ENCODE measurements at regions not wholly inside any gene's neighbourhood (a gene's known extent, or its start where the extent isn't known, plus 50 kb on each side); places are given as distances from the start of the nearest gene placed in this dataset. TPM values are rescaled to one million over a fixed set of nuclear protein-coding genes. Genes with fewer than 3 reads are reported as not detected.

GRCh38 chr7:17247357-17247756 lies 51.1 kb upstream of the AHR start:
- DNase-seq: no peak
- Histone ChIP-seq H3K4me1 (ENCODE audit: insufficient read depth) (no peaks in the 10 kb centered on the region), H3K27me3 (peaks cover 2% of the 10 kb centered on the region), H3K36me3 (no peaks in the 10 kb centered on the region), H3K4me3 (no peak overlapping the region), H3K27ac (no peak overlapping the region), H3K9me3 (no peaks in the 10 kb centered on the region)
- 89 to 96% (median 93%) methylated on average over 6 of the region's 6 CpGs for WGBS, 3 donors
- intact Hi-C loops (cut with DNase I): no loop called here
- no peak for TF ChIP-seq POLR2A (IDR thresholded peaks at IDR 0.05)
- TF ChIP-seq EP300 (IDR thresholded peaks at IDR 0.05): no peak
- TF ChIP-seq CTCF (IDR thresholded peaks at IDR 0.05): no peak

- Histone ChIP-seq H3K36me3 (no peaks in the 10 kb centered on the region), H3K9me3 (no peaks in the 10 kb centered on the region), H3K27me3 (peaks cover 2% of the 10 kb centered on the region), H3K4me1 (ENCODE audit: insufficient read depth) (no peaks in the 10 kb centered on the region), H3K4me3 (no peak overlapping the region), H3K27ac (no peak overlapping the region)
- intact Hi-C loops (cut with DNase I): no loop called here
- 89 to 93% (median 90%) methylated on average over 2 of the region's 2 CpGs for WGBS, 3 donors
- no peak for TF ChIP-seq CTCF (IDR thresholded peaks at IDR 0.05)
- TF ChIP-seq EP300 (IDR thresholded peaks at IDR 0.05): no peak
- no peak for DNase-seq
Measured at GRCh38 chr7:17248527-17248926, 49.9 kb upstream of the AHR start.

Small RNAs in the stretch of these regions (small RNA-seq; reads per million reads assigned to genes)
- gene RF00017: not detected
